SK-N-MC (cell line): ENCODE measurements at regions not wholly inside any gene's neighbourhood (a gene's known extent, or its start where the extent isn't known, plus 50 kb on each side); places are given as distances from the start of the nearest gene placed in this dataset.

ENCODE experiments used
- EZH2 ChIP-seq: fragments of 200-600 bp; sonication (generic); IDR thresholded peaks from one replicate; pipeline ENCODE4 v1.6.1; 2017; ENCODE audit warnings: antibody characterized with exemption
- FOXP2 ChIP-seq: optimal IDR thresholded peaks from 2 replicates; pipeline ENCODE3; 2011; ENCODE audit warnings: mild to moderate bottlenecking, moderate library complexity; ENCODE audit not compliant: insufficient read depth; ENCODE audit errors: extremely low read length, control extremely low read depth
- POLR2AphosphoS5 ChIP-seq: IDR thresholded peaks from 2 replicates; pipeline ENCODE4 v1.6.1; 2012; ENCODE audit warnings: mild to moderate bottlenecking, low read depth, low read length, borderline replicate concordance

DNA sequence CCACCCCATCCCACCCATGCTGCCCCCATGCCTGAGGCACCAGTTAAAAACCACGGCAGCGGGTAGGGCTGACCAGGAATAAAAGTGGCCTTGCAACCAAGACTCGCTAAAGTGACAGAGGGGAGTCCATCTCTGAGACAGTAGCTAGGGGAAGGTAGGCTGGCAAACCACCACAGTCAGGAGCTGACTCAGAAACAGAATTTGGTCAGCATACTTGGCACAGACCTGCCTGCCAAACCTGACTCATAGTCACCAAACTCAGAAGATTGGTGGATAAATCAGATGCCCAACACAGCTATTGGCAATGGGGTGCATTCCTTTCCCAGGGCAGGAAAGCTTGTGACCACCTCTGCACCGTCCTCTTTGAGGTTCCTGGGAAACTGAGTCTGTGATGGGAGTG lies 193.8 kb downstream of the BCOR start:
- TF ChIP-seq EZH2 (no peak), POLR2AphosphoS5 (no peak), FOXP2 (no peak)
